Smooth muscle cell (in vitro differentiated cells): ENCODE measurements at regions not wholly inside any gene's neighbourhood (a gene's known extent, or its start where the extent isn't known, plus 50 kb on each side); places are given as distances from the start of the nearest gene placed in this dataset.

Experiments used
- DNase-seq: peaks from one replicate; lab custom pipeline; 2025; ENCODE audit not compliant: unreplicated experiment; lab: John Stamatoyannopoulos, UW
- H2AFZ ChIP-seq: fragments of 200-600 bp; sonication (generic); 2 replicates; pipeline ENCODE4 v1.6.0; 2016; ENCODE audit warnings: antibody characterized with exemption, low read depth, mild to moderate bottlenecking
- H3F3A ChIP-seq: fragments of 200-600 bp; sonication (generic); 2 replicates; pipeline ENCODE4 v1.6.0; 2017; ENCODE audit warnings: antibody characterized with exemption, low read depth
- H3K27ac ChIP-seq: fragments of 200-600 bp; sonication (generic); 2 replicates; pipeline ENCODE4 v1.5.1; 2016; ENCODE audit warnings: low read depth, mild to moderate bottlenecking
- H3K27me3 ChIP-seq: fragments of 200-600 bp; sonication (generic); 2 replicates; pipeline ENCODE4 v1.6.1; 2016; ENCODE audit warnings: low read depth, mild to moderate bottlenecking
- H3K36me3 ChIP-seq: fragments of 200-600 bp; sonication (generic); 2 replicates; pipeline ENCODE4 v1.5.1; 2016; ENCODE audit warnings: low read depth
- H3K4me1 ChIP-seq: fragments of 200-600 bp; sonication (generic); 2 replicates; pipeline ENCODE4 v1.5.1; 2016; ENCODE audit warnings: low read depth
- H3K4me2 ChIP-seq: fragments of 200-600 bp; sonication (generic); 2 replicates; pipeline ENCODE4 v1.6.0; 2016; ENCODE audit warnings: mild to moderate bottlenecking
- H3K4me3 ChIP-seq: fragments of 200-600 bp; sonication (generic); 2 replicates; pipeline ENCODE4 v1.5.1; 2016; ENCODE audit warnings: mild to moderate bottlenecking
- H3K79me2 ChIP-seq: fragments of 200-600 bp; sonication (generic); 2 replicates; pipeline ENCODE4 v1.6.0; 2016; ENCODE audit warnings: low read depth, mild to moderate bottlenecking
- H3K9ac ChIP-seq: fragments of 200-600 bp; sonication (generic); 2 replicates; pipeline ENCODE4 v1.6.0; 2016; ENCODE audit warnings: low read depth
- H3K9me3 ChIP-seq: fragments of 200-600 bp; sonication (generic); replicated peaks from 2 replicates; pipeline ENCODE4 v1.5.1; 2016; ENCODE audit warnings: low read depth
- H4K20me1 ChIP-seq: fragments of 200-600 bp; sonication (generic); 2 replicates; pipeline ENCODE4 v1.6.0; 2016; ENCODE audit warnings: low read depth
- WGBS: methylation state at CpG from one replicate; pipeline ENCODE4 v1.1.7; 2016; ENCODE audit warnings: low lambda C conversion rate; 5-methylcytosine and 5-hydroxymethylcytosine counted together
- TF ChIP-seq, protein P1 (sequence below): fragments of 200-600 bp; sonication (generic); IDR thresholded peaks from 2 replicates; pipeline ENCODE4 v1.5.1; 2017; ENCODE audit warnings: borderline replicate concordance, mild to moderate bottlenecking, antibody characterized with exemption; ENCODE audit not compliant: insufficient read depth, poor library complexity, severe bottlenecking

- no peaks in the 10 kb centered on the region for H4K20me1 ChIP-seq
- H3K9me3 ChIP-seq: no peaks in the 10 kb centered on the region
- H3K9ac ChIP-seq: no peak overlapping the region
- H3K4me2 ChIP-seq: no peak overlapping the region
- no peaks in the 10 kb centered on the region for H3K79me2 ChIP-seq
- H3K36me3 ChIP-seq: no peaks in the 10 kb centered on the region
- WGBS: 44% methylated on average over 4 of the region's 4 CpGs
- no peaks in the 10 kb centered on the region for H3K4me1 ChIP-seq
- TF ChIP-seq, protein P1, sequence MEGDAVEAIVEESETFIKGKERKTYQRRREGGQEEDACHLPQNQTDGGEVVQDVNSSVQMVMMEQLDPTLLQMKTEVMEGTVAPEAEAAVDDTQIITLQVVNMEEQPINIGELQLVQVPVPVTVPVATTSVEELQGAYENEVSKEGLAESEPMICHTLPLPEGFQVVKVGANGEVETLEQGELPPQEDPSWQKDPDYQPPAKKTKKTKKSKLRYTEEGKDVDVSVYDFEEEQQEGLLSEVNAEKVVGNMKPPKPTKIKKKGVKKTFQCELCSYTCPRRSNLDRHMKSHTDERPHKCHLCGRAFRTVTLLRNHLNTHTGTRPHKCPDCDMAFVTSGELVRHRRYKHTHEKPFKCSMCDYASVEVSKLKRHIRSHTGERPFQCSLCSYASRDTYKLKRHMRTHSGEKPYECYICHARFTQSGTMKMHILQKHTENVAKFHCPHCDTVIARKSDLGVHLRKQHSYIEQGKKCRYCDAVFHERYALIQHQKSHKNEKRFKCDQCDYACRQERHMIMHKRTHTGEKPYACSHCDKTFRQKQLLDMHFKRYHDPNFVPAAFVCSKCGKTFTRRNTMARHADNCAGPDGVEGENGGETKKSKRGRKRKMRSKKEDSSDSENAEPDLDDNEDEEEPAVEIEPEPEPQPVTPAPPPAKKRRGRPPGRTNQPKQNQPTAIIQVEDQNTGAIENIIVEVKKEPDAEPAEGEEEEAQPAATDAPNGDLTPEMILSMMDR: no peak
- H3K27me3 ChIP-seq: no peaks in the 10 kb centered on the region
- no peak overlapping the region for H2AFZ ChIP-seq
- no peaks in the 10 kb centered on the region for H3F3A ChIP-seq
- no peak overlapping the region for H3K27ac ChIP-seq
- no peak for DNase-seq
- no peak overlapping the region for H3K4me3 ChIP-seq
Measured at GRCh38 chr1:55623311-55623710, 408.1 kb upstream of the USP24 start.

DNA sequence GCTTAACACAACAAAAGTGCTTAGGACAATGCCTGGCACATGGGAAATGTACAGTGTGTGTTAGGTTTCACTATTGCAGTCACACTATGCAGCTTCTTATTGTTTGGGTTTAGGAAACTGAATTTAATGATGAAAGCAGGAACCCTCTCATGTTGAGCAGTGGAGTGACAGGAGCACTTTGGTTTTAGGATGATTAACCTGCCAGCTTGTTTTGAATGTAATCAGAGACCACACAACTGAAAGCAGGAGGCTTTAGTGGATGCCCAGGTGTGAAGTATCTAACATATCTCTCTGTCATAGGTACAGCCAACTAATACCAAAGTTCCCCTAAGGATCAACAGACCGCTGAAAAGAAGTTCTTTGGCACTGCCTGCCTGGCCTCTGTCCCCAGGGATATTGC is 406.9 kb upstream of the USP24 start:
- Histone ChIP-seq H2AFZ (no peak overlapping the region), H3K9me3 (no peaks in the 10 kb centered on the region), H3K4me3 (no peak overlapping the region), H3K36me3 (no peaks in the 10 kb centered on the region), H3K9ac (no peak overlapping the region), H3K4me2 (no peak overlapping the region), H3F3A (no peaks in the 10 kb centered on the region), H3K27me3 (no peaks in the 10 kb centered on the region), H3K4me1 (no peaks in the 10 kb centered on the region), H3K27ac (no peak overlapping the region), H3K79me2 (no peaks in the 10 kb centered on the region), H4K20me1 (no peaks in the 10 kb centered on the region)
- DNase-seq: no peak
- WGBS: 100% methylated on average over 1 of the region's 1 CpG
- TF ChIP-seq, protein P1: no peak

- H3K4me1 ChIP-seq: no peaks in the 10 kb centered on the region
- H3K4me2 ChIP-seq: no peak overlapping the region
- no peak overlapping the region for H3K27ac ChIP-seq
- H3K9ac ChIP-seq: no peak overlapping the region
- H3F3A ChIP-seq: no peaks in the 10 kb centered on the region
- no peaks in the 10 kb centered on the region for H4K20me1 ChIP-seq
- 96% methylated on average over 1 of the region's 1 CpG for WGBS
- no peak overlapping the region for H2AFZ ChIP-seq
- H3K4me3 ChIP-seq: no peak overlapping the region
- no peaks in the 10 kb centered on the region for H3K27me3 ChIP-seq
- H3K36me3 ChIP-seq: no peaks in the 10 kb centered on the region
- DNase-seq: no peak
- no peaks in the 10 kb centered on the region for H3K79me2 ChIP-seq
- H3K9me3 ChIP-seq: no peaks in the 10 kb centered on the region
- TF ChIP-seq, protein P1: no peak
Measured at GRCh38 chr1:55618199-55618598, 403.0 kb upstream of the USP24 start.

DNA sequence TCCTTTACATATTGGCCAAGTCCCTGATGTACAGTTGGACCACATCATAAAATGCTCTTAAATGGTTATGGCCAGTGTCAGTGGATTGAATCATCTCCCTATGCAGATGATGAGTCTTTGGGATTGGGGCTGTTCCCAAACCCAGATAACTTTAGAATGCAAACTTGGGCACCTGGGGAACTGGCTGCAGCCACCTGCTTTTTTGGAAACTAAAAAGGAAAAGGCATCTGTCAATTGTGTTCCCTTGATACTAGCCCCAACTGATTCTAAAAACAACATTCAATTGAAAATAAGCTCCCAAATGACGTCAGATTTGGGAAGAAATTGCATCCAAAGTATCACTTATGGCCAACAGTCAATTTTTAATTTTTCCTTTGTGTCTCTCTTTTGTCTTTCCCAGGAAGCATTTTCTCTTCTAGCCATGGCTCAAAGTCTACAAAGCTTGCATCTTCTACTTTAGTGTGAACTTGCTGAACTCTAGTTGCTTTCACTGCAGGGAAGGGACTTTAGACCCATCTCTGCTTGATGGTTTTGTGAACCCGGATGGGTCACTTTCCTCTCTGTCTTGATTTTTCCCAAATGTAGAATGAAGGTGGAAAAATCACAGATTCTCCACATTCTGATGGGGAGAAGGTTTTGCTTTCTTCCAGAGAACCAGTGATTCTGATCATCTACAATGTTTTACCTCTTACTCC is 402.3 kb upstream of the USP24 start:
- no peaks in the 10 kb centered on the region for H3F3A ChIP-seq
- H2AFZ ChIP-seq: no peak overlapping the region
- no peaks in the 10 kb centered on the region for H3K79me2 ChIP-seq
- H4K20me1 ChIP-seq: no peaks in the 10 kb centered on the region
- no peak overlapping the region for H3K4me2 ChIP-seq
- H3K27me3 ChIP-seq: no peaks in the 10 kb centered on the region
- no peak overlapping the region for H3K27ac ChIP-seq
- H3K36me3 ChIP-seq: no peaks in the 10 kb centered on the region
- 83% methylated on average over 2 of the region's 2 CpGs for WGBS
- TF ChIP-seq, protein P1: no peak
- no peaks in the 10 kb centered on the region for H3K9me3 ChIP-seq
- H3K4me1 ChIP-seq: no peaks in the 10 kb centered on the region
- DNase-seq: no peak
- H3K9ac ChIP-seq: no peak overlapping the region
- no peak overlapping the region for H3K4me3 ChIP-seq
